H1 (cell line): ENCODE measurements at regions not wholly inside any gene's neighbourhood (a gene's known extent, or its start where the extent isn't known, plus 50 kb on each side); places are given as distances from the start of the nearest gene placed in this dataset.

Experiments used
- CTCF ChIA-PET: fragments of 300-600 bp; sonication (Branson Sonifier 250); formaldehyde crosslinking; loops from one replicate; lab custom pipeline; 2021; ENCODE audit not compliant: partially characterized antibody; lab: Charles Lee
- POLR2A ChIA-PET: fragments of 300-600 bp; sonication (Branson Sonifier 250); formaldehyde crosslinking; loops from one replicate; lab custom pipeline; 2021; ENCODE audit warnings: inconsistent platforms; ENCODE audit not compliant: partially characterized antibody; lab: Charles Lee
- DNase-seq, 2 experiments: peaks; one replicate each; pipeline versions ENCODE4 v3.0.0 to v3.0.0-alpha.2; 2010 to 2022; ENCODE audit warnings: low spot score in 2 of 2, low read depth in 1 of 2, mixed read lengths in 1 of 2
- FAIRE-seq: peaks from 2 replicates; lab custom pipeline; 2011; peaks lifted over from hg19 to GRCh38; lab: Jason Lieb, UNC
- H2AFZ ChIP-seq: 2 replicates; pipeline ENCODE4 v1.8.1; 2012; ENCODE audit warnings: low read length, inconsistent platforms
- H2AK5ac ChIP-seq: 2 replicates; pipeline ENCODE4 v1.6.1; 2013; ENCODE audit warnings: low read depth, low read length
- H2BK120ac ChIP-seq: replicated peaks from 2 replicates; pipeline ENCODE3; 2013; ENCODE audit warnings: low read depth, low read length, inconsistent platforms
- H2BK12ac ChIP-seq: 2 replicates; pipeline ENCODE4 v1.6.1; 2013; ENCODE audit warnings: low read depth, low read length
- H2BK15ac ChIP-seq: 2 replicates; pipeline ENCODE4 v1.6.1; 2013; ENCODE audit warnings: low read length
- H2BK20ac ChIP-seq: 2 replicates; pipeline ENCODE4 v1.6.1; 2013; ENCODE audit warnings: low read length
- H2BK5ac ChIP-seq: 2 replicates; pipeline ENCODE4 v1.6.1; 2013; ENCODE audit warnings: low read depth, low read length
- H3K14ac ChIP-seq: 2 replicates; pipeline ENCODE4 v1.6.1; 2013; ENCODE audit warnings: inconsistent platforms; ENCODE audit not compliant: insufficient read length
- H3K18ac ChIP-seq: 2 replicates; pipeline ENCODE4 v1.6.1; 2013; ENCODE audit warnings: low read length; ENCODE audit errors: extremely low read depth
- H3K23ac ChIP-seq: 2 replicates; pipeline ENCODE4 v1.6.1; 2013; ENCODE audit warnings: inconsistent platforms; ENCODE audit not compliant: insufficient read length
- H3K23me2 ChIP-seq: 2 replicates; pipeline ENCODE4 v1.6.1; 2013; ENCODE audit warnings: low read depth, low read length
- H3K27ac ChIP-seq: 2 replicates; pipeline ENCODE4 v1.6.1; 2011; ENCODE audit warnings: low read depth, low read length, inconsistent platforms
- H3K27me3 ChIP-seq, 4 experiments: replicated peaks in 1 of 4; 1 replicate in 1 of 4; 2 replicates in 3 of 4; pipeline versions ENCODE4 v1.6.1 to v1.8.1; 2011 to 2013; ENCODE audit warnings: low read length in 3 of 4, mild to moderate bottlenecking in 3 of 4, inconsistent platforms in 2 of 4, mixed read lengths in 2 of 4, moderate library complexity in 1 of 4; ENCODE audit not compliant: control insufficient read depth in 3 of 4, insufficient read depth in 3 of 4; ENCODE audit errors: extremely low read depth in 1 of 4
- H3K36me3 ChIP-seq, 4 experiments: 2 replicates each; pipeline versions ENCODE4 v1.6.1 to v1.8.1; 2011 to 2013; ENCODE audit warnings: mild to moderate bottlenecking in 4 of 4, low read length in 3 of 4, moderate library complexity in 2 of 4, control low read depth in 1 of 4, inconsistent platforms in 1 of 4; ENCODE audit not compliant: insufficient read depth in 4 of 4, control insufficient read depth in 2 of 4
- H3K4ac ChIP-seq: replicated peaks from 2 replicates; pipeline ENCODE3; 2013; ENCODE audit warnings: low read length, low read depth, mixed read lengths, inconsistent platforms; ENCODE audit not compliant: insufficient read length
- H3K4me1 ChIP-seq, 4 experiments: replicated peaks in 1 of 4; 1 replicate in 1 of 4; 2 replicates in 3 of 4; pipeline versions ENCODE4 v1.6.1 to v1.8.1; 2011 to 2013; ENCODE audit warnings: low read length in 3 of 4, inconsistent platforms in 2 of 4, mixed read lengths in 1 of 4; ENCODE audit not compliant: insufficient read depth in 4 of 4, control insufficient read depth in 3 of 4
- H3K4me2 ChIP-seq, 2 experiments: 2 replicates each; pipeline versions ENCODE4 v1.6.1 to v1.8.1; 2011 to 2013; ENCODE audit warnings: low read depth in 2 of 2, low read length in 2 of 2, control low read depth in 1 of 2, inconsistent platforms in 1 of 2, mild to moderate bottlenecking in 1 of 2; ENCODE audit not compliant: insufficient read depth in 1 of 2
- H3K4me3 ChIP-seq, 4 experiments: fragments of 200-600, 300-600 bp in 1 of 4; sonication (generic), shearing (Covaris generic), sonication (Bioruptor Twin) in 1 of 4; 2 replicates each; pipeline versions ENCODE4 v1.5.1 to v1.8.1; 2011 to 2016; ENCODE audit warnings: low read length in 4 of 4, low read depth in 3 of 4, control low read depth in 2 of 4, inconsistent platforms in 2 of 4, mild to moderate bottlenecking in 2 of 4, mixed read lengths in 1 of 4, moderate library complexity in 1 of 4; ENCODE audit not compliant: insufficient read depth in 2 of 4; ENCODE audit errors: extremely low read depth in 1 of 4
- H3K56ac ChIP-seq: replicated peaks from 2 replicates; pipeline ENCODE3; 2013; ENCODE audit warnings: low read depth, mild to moderate bottlenecking, mixed read lengths, low read length, inconsistent platforms; ENCODE audit not compliant: insufficient read length
- H3K79me1 ChIP-seq: 2 replicates; pipeline ENCODE4 v1.6.1; 2013; ENCODE audit warnings: low read depth, low read length, control low read depth
- H3K79me2 ChIP-seq, 2 experiments: 2 replicates each; pipeline versions ENCODE4 v1.6.1 to v1.8.1; 2012 to 2013; ENCODE audit warnings: low read length in 2 of 2, mild to moderate bottlenecking in 2 of 2, inconsistent platforms in 1 of 2; ENCODE audit not compliant: insufficient read depth in 2 of 2, control insufficient read depth in 1 of 2
- H3K9ac ChIP-seq, 4 experiments: replicated peaks in 1 of 4; 1 replicate in 1 of 4; 2 replicates in 3 of 4; pipeline versions ENCODE4 v1.6.1 to v1.8.1; 2011 to 2013; ENCODE audit warnings: low read depth in 3 of 4, low read length in 3 of 4, control low read depth in 2 of 4, mild to moderate bottlenecking in 2 of 4, moderate library complexity in 2 of 4, inconsistent platforms in 1 of 4; ENCODE audit errors: extremely low read depth in 1 of 4
- H3K9me3 ChIP-seq, 2 experiments: 2 replicates each; pipeline versions ENCODE4 v1.6.1 to v1.8.1; 2012 to 2013; ENCODE audit warnings: mild to moderate bottlenecking in 2 of 2, moderate library complexity in 2 of 2, control low read depth in 1 of 2, inconsistent platforms in 1 of 2, low read depth in 1 of 2, low read length in 1 of 2, mixed read lengths in 1 of 2; ENCODE audit not compliant: insufficient read depth in 2 of 2
- H4K20me1 ChIP-seq, 2 experiments: replicated peaks in 1 of 2; 2 replicates each; pipeline versions ENCODE3 to v1.8.1; 2011 to 2013; ENCODE audit warnings: inconsistent platforms in 2 of 2, low read length in 2 of 2, mild to moderate bottlenecking in 1 of 2; ENCODE audit not compliant: insufficient read depth in 2 of 2, control insufficient read depth in 1 of 2
- H4K5ac ChIP-seq: 2 replicates; pipeline ENCODE4 v1.6.1; 2013; ENCODE audit warnings: low read length, low read depth, mixed read lengths, inconsistent platforms; ENCODE audit not compliant: insufficient read length
- H4K8ac ChIP-seq: 2 replicates; pipeline ENCODE4 v1.8.0; 2013; ENCODE audit warnings: mild to moderate bottlenecking, moderate library complexity, low read length, inconsistent platforms; ENCODE audit not compliant: insufficient read depth; ENCODE audit errors: extremely low read depth
- H4K91ac ChIP-seq: replicated peaks from 2 replicates; pipeline ENCODE3; 2013; ENCODE audit warnings: low read length, mixed read lengths, inconsistent platforms; ENCODE audit not compliant: insufficient read length
- ASH2L ChIP-seq: fragments of 200-600, 300-600 bp; sonication (generic); IDR thresholded peaks from one replicate; pipeline ENCODE4 v1.7.1; 2017; ENCODE audit warnings: low read length
- CTBP2 ChIP-seq: IDR thresholded peaks from 2 replicates; pipeline ENCODE4 v1.7.0; 2011; ENCODE audit warnings: borderline replicate concordance, mild to moderate bottlenecking, moderate library complexity, mixed read lengths, low read length; ENCODE audit not compliant: insufficient read depth, insufficient read length
- JUN ChIP-seq: IDR thresholded peaks from 2 replicates; pipeline ENCODE4 v1.6.1; 2011; ENCODE audit warnings: low read depth, mild to moderate bottlenecking, improper control_type of control experiment, low read length
- WGBS, 2 experiments: shearing (Covaris generic) in 1 of 2; methylation state at CpG; one replicate each; pipeline versions ENCODE4 v1.1.6 to v1.1.7; 2013 to 2015; ENCODE audit warnings: low lambda C conversion rate in 2 of 2, mixed read lengths in 2 of 2, inconsistent platforms in 1 of 2, low coverage in 1 of 2, missing lambda C conversion rate in 1 of 2; ENCODE audit not compliant: insufficient replicate concordance in 2 of 2, insufficient coverage in 1 of 2, insufficient read length in 1 of 2; ENCODE audit errors: extremely low coverage in 1 of 2, missing lambda C conversion rate in 1 of 2; 5-methylcytosine and 5-hydroxymethylcytosine counted together

DNA sequence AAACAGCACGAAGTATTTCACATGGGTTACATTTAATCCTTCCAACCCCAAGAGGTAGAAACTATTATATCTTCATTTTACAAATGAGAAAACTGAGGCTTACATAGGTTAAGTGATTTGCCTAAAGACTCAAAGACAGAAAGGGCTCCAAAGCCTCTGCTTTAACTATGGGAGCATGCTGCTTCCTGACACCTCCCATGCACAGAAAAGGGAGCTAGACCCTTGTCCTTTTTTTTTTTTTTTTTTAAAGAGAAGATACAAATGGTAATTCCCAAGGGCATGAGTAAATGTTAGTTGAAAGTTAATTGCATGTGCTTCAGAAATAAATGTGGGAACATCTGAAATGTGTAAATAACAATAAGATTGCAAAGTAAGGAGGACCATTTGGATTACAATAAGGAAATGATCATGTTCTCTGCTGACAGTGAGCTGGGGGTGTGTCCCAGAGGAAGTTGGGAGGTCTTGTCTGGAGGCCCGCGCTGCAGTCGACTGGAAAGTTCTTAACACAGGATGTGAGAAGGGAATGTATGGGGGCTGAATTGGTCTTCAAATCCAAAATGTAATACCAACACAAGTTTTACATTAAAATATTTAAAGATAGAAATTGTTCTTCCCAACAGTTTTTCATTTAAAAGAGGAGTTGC is 500.3 kb downstream of the KLF12 start:
- Histone ChIP-seq H2BK120ac (no peak overlapping the region), H3K9ac (no peak overlapping the region), H3K27ac (no peak overlapping the region), H3K4ac (no peak overlapping the region), H2BK5ac (no peak overlapping the region), H4K20me1 (no peaks in the 10 kb centered on the region), H3K18ac (no peak overlapping the region), H4K5ac (no peak overlapping the region), H3K4me2 (no peak overlapping the region), H3K36me3 (no peaks in the 10 kb centered on the region; a peak in 1 of 8 replicates), H2BK12ac (no peak overlapping the region), H2BK15ac (no peak overlapping the region), H3K4me1 (no peaks in the 10 kb centered on the region), H3K79me1 (no peaks in the 10 kb centered on the region), H2BK20ac (no peak overlapping the region), H3K56ac (no peak overlapping the region), H3K14ac (no peak overlapping the region), H2AFZ (no peak overlapping the region), H3K9me3 (no peaks in the 10 kb centered on the region), H2AK5ac (no peak overlapping the region), H4K91ac (no peak overlapping the region), H4K8ac (no peak overlapping the region), H3K27me3 (peaks cover 0 to 4% (median 1%) of the 10 kb centered on the region in 4 experiments; a peak in 1 of 7 replicates), H3K4me3 (no peak overlapping the region), H3K79me2 (no peaks in the 10 kb centered on the region), H3K23ac (no peak overlapping the region), H3K23me2 (no peaks in the 10 kb centered on the region)
- FAIRE-seq: no peak
- ChIA-PET POLR2A (interaction anchor here (0.6 to 1.4 kb wide), 2 partner anchors 62 to 91 kb away, joined by 3 to 4 read pairs; no protein-coding TSS in a partner anchor), CTCF (interaction anchor here (1.2 kb wide), 1 partner anchor 35 kb away, joined by 3 read pairs; no protein-coding TSS in a partner anchor)
- 77% methylated on average over 4 of the region's 4 CpGs; no CpG with 5 or more reads in 1 of the 2 experiments for WGBS, 2 experiments
- no peak for DNase-seq
- TF ChIP-seq CTBP2 (no peak), JUN (no peak), ASH2L (no peak)
